Upper lobe of right lung (tissue), 1 donor: ENCODE measurements at regions not wholly inside any gene's neighbourhood (a gene's known extent, or its start where the extent isn't known, plus 50 kb on each side); places are given as distances from the start of the nearest gene placed in this dataset.

Experiments
- ATAC-seq: fragments of 200-7000 bp; cut with Tn5 transposase; one replicate; pipeline ENCODE4 v1.9.1; 2020; ENCODE audit warnings: mild to moderate bottlenecking, moderate library complexity
- DNase-seq: peaks from one replicate; pipeline ENCODE4 v3.0.0-alpha.2; 2020
- H3K27ac ChIP-seq: fragments of 200-600 bp; one replicate; pipeline ENCODE4 v1.8.0; 2022
- H3K27me3 ChIP-seq: fragments of 200-600 bp; one replicate; pipeline ENCODE4 v1.8.0; 2022; ENCODE audit warnings: mild to moderate bottlenecking
- H3K36me3 ChIP-seq: fragments of 200-600 bp; one replicate; pipeline ENCODE4 v1.8.0; 2022
- H3K4me1 ChIP-seq: fragments of 200-600 bp; one replicate; pipeline ENCODE4 v1.8.0; 2022
- H3K4me3 ChIP-seq: fragments of 200-600 bp; one replicate; pipeline ENCODE4 v1.8.0; 2022; ENCODE audit warnings: mild to moderate bottlenecking
- H3K9me3 ChIP-seq: fragments of 200-600 bp; one replicate; pipeline ENCODE4 v1.8.0; 2022
- CTCF ChIP-seq: fragments of 200-600 bp; IDR thresholded peaks from one replicate; pipeline ENCODE4 v1.8.0; 2022; ENCODE audit warnings: antibody characterized with exemption
- intact Hi-C: fragments of 100-400 bp; cut with DNase I; formaldehyde crosslinking; loops from one replicate; pipeline ENCODE4 v1.11.0; 2022
- donor health status: DM: no; HTN: yes; CAD: no; lungs with severe emphysema.

GRCh38 chr17:71339206-71339605, 781.6 kb upstream of the SOX9 start:
- Histone ChIP-seq H3K36me3 (no peaks in the 10 kb centered on the region), H3K4me3 (no peak overlapping the region)
- ATAC-seq: no peak

GRCh38 chr17:71342737-71343136, 778.1 kb upstream of the SOX9 start:
- Histone ChIP-seq H3K4me1 (no peaks in the 10 kb centered on the region), H3K27ac (no peak overlapping the region), H3K9me3 (no peaks in the 10 kb centered on the region), H3K4me3 (no peak overlapping the region), H3K36me3 (no peaks in the 10 kb centered on the region), H3K27me3 (no peaks in the 10 kb centered on the region)
- DNase-seq: no peak
- no peak for TF ChIP-seq CTCF
- intact Hi-C loops: no loop called here
- no peak for ATAC-seq

More at GRCh38 chr17:71339206-71339605, 781.6 kb upstream of the SOX9 start:
- no peak for TF ChIP-seq CTCF
- DNase-seq: no peak
- intact Hi-C loops: no loop called here
- H3K27me3 ChIP-seq: no peaks in the 10 kb centered on the region
- H3K4me1 ChIP-seq: no peaks in the 10 kb centered on the region
- no peak overlapping the region for H3K27ac ChIP-seq
- no peaks in the 10 kb centered on the region for H3K9me3 ChIP-seq

- H3K9me3 ChIP-seq: no peaks in the 10 kb centered on the region
Observed at GRCh38 chr17:71349908-71350600, 770.8 kb upstream of the SOX9 start.

GRCh38 chr17:71360301-71360700, 760.5 kb upstream of the SOX9 start:
- no peak for TF ChIP-seq CTCF
- H3K4me1 ChIP-seq: no peaks in the 10 kb centered on the region
- ATAC-seq (no peak), DNase-seq (no peak)
- no peaks in the 10 kb centered on the region for H3K9me3 ChIP-seq
- intact Hi-C loops: no loop called here
- H3K4me3 ChIP-seq: no peak overlapping the region
- no peaks in the 10 kb centered on the region for H3K27me3 ChIP-seq
- H3K27ac ChIP-seq: no peak overlapping the region
- H3K36me3 ChIP-seq: no peaks in the 10 kb centered on the region

More at GRCh38 chr17:71349908-71350600, 770.8 kb upstream of the SOX9 start:
- DNase-seq: no peak
- Histone ChIP-seq H3K4me1 (no peaks in the 10 kb centered on the region), H3K36me3 (no peaks in the 10 kb centered on the region), H3K4me3 (no peak overlapping the region), H3K27me3 (no peaks in the 10 kb centered on the region), H3K27ac (no peak overlapping the region)
- intact Hi-C loops: no loop called here
- no peak for TF ChIP-seq CTCF
- no peak for ATAC-seq

- TF ChIP-seq CTCF: no peak
- no peak for ATAC-seq
- H3K36me3 ChIP-seq: no peaks in the 10 kb centered on the region
- intact Hi-C loops: no loop called here
- H3K27ac ChIP-seq: no peak overlapping the region
- H3K27me3 ChIP-seq: no peaks in the 10 kb centered on the region
- no peaks in the 10 kb centered on the region for H3K4me1 ChIP-seq
- no peak for DNase-seq
- H3K4me3 ChIP-seq: no peak overlapping the region
- H3K9me3 ChIP-seq: no peaks in the 10 kb centered on the region
Observed at GRCh38 chr17:71361656-71362450, 759.0 kb upstream of the SOX9 start.
